HG02759 (cell line): ENCODE measurements at regions not wholly inside any gene's neighbourhood (a gene's known extent, or its start where the extent isn't known, plus 50 kb on each side); places are given as distances from the start of the nearest gene placed in this dataset.

Source experiments
- ATAC-seq: cut with Tn5 transposase; IDR thresholded peaks from one replicate; pipeline ENCODE4 v1.9.1; 2021; ENCODE audit warnings: mild to moderate bottlenecking, moderate library complexity; ENCODE audit not compliant: unreplicated experiment

DNA sequence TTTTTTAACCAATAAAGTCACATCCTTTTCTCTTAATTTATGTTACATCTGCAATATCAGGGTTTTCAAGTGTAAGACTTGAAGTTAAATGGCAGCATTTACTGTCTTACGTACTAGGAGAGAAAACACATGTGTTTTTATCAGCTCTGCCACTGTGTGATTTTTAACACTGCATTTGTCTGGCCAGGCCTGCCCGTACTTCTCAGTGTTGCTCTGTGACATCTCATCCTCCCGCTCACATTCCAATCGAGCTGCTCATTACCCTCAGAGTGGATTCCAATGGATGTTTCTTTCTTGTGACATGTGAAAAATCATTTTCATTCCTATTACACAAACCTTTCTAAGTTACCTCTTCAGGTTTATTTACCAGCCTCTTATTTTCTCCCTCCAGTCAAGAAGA, 420.3 kb downstream of the FAT4 start:
- no peak for ATAC-seq

DNA sequence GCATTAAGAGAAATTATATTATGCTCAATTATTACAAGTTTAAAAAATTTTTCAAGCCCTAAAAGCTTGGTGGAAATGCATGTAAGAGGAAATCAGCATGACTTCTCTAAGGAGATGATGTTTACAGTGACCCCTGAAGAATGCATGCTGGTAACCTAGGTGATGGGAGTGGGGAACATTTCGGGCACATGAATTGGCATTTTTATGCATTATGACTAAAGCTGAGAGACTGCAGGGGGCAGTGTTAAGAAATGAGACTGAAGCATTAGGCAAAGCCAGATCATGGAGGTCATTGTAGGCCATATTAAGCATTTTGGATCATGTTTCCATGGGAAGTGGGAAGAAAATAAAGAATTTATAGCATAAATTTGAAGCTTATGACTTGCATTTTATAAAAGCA, 421.3 kb downstream of the FAT4 start:
- ATAC-seq: no peak

DNA sequence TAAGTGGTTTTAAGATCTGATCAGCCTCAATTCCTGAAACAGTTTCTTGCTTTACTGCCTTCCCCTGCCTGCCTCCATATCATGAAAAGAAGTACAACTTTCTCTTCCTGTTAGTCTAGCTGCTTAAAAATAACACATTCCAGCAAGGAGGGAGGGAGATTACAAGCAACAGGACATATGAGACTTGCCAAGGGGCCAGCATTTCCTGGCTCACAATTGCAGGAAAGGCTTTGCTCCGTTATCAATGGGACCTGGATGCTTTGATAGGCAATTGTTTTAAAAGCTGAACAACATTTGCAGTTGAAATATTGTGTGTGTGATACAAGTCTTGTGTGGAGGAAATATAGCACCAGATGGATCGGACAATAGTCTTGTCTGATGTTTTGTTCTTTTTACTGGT, 425.0 kb downstream of the FAT4 start:
- no peak for ATAC-seq

DNA sequence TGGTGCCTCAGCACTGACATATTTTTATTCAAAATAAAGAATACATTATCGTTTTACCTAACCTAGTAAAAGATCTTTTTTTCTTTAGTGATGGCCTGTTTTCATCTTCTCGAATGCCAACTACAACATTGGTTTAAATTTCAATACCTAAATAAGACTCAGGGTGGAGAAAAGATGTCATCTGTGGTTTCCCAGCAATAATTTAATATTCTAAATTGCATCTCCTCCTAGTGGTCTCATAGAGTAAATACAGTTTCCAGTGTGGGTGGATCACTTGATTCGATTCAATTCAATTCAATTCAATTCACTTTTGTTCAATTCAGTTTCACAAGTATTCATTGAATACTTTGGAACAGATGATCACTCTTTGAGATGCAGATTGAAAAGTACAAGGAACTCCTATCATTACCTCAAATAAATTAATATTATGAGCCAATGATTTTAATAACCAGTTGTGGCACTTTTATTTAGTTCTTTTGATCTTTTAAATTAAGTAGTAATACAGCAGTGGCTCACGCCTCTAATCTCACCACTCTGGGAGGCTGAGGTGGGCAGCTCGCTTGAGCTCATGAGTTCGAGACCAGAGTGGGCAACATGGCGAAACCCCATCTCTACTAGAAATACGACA, 427.2 kb downstream of the FAT4 start:
- no peak for ATAC-seq

DNA sequence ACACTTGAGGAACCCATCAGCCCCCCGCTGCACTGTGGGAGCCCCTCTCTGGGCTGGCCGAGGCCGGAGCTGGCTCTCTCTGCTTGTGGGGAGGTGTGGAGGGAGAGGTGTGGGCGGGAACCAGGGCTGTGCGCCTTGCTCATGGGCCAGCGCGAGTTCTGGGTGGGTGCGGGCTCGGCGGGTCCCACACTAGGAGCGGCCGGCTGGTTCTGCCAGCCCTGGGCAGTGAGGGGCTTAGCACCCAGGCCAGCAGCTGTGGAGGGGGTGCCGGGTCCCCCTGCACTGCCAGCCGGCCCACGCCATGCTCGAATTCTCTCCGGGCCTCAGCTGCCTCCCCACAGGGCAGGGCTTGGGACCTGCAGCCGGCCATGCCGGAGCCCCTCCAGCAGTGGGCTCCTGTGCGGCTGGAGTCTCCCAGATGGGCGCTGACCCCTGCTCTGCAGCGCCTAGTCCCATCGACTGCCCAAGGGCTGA, 430.2 kb downstream of the FAT4 start:
- no peak for ATAC-seq

DNA sequence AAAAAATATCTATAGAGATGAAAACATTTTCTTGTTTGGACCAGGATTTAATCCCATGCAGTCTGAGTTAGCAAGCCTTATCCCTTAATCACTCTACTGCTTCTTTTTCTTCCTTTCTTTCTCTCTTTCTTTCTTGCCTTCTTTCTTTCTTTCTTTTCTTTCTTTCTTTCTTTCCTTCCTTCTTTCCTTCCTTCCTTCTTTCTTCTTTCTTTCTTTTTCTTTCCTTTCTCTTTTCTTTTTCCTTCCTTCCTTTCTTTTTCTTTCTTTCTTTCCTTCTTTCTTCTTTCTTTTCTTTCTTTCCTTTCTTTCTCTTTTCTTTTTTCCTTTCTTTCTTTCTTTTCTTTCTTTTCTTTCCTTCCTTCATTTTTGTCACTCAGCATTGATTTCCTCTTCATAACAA, 434.6 kb downstream of the FAT4 start:
- no peak for ATAC-seq

DNA sequence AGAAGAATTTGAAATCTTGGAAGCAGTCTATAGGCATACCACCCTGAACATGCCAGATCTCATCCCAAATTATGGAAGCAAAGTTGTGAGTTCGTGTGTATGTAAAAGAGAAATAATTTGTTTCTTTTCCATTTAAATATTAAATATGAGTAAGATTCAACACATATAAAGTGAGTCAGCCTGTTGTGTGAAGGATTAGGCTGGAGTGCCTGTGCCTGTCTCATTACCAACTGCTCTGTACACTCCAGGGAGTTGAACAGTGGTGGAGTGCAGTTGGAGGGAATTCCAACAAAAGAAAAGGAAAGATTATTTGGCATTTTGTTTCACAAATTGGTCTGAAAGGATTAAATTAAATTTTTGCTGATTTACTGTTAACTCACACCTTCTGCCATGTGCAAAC, 435.6 kb downstream of the FAT4 start:
- no peak for ATAC-seq

DNA sequence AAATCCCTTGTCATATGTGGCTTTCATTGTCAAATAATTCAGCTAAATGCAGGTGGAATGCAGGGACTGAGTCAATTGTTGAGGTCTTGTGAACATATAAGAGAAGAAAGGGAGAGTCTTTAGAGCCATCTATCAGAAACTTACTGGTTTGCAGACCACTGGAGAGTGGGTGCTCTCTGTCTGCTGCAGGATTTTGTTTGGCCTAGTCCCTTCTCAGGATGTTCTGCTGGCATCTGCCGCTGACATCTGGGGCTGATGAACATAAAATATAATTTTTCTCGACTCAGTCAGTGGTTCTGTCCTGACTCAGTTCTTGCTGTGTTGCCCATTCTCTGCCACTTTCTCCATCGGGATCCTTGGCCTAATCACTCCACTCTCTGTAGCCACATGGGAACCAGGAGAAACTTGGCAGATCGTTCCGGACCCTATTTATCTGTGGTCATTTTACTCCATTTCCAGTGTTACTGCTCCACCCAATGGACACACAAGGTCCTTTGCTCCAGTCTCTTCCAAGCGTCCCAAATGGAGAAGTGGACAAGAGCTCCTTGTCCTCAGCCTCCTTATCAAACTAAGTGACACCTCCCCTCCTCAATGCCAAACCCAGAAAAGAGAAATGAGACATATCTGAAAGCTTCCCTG, 436.2 kb downstream of the FAT4 start:
- ATAC-seq: no peak

DNA sequence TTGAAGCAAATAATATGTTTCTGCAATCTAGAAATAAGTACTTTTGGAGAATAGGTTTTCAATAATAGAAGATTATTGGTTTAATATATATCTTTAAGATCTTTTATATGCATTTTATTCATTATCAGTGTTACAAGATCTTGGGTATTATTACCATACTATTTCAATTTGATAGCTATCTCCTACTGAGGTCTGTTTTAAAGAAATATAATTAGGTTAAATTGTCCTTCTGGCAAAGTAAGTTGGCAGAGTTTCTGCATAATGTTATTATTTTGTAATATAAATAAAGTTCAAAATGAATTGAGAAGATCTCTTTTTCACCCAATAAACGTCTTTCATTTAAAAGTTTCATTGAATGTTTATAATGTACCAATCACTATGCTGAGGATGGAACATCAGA, 443.7 kb downstream of the FAT4 start:
- ATAC-seq: no peak

DNA sequence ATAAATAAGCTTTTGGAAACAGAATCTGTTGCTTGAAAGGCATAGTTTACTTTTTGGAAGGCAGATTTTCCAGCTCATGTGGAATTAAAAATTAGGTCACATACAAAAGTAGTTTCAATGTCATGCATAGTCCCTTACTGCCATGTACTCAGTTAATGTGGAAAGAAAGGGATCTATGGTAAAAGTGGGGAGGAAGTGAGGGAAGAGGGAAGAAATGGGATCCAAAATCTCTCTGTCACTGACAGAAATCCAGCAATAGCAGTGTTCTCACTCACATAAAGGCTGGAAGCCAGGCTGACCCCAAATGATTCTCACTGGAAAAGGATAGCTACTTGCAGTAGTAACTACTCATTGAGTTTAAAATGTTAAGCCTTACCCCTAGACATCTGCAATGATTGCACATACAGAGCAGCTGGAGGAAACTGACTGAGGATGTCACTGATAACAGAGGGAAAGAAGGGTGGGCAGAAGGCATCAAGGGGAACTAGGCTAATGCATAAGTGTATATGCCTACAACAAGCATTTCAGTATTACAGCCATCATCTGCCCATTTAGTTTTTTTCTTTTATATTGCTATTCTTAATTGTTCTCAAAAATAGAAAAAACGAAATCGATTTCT, 445.6 kb downstream of the FAT4 start:
- ATAC-seq: no peak

DNA sequence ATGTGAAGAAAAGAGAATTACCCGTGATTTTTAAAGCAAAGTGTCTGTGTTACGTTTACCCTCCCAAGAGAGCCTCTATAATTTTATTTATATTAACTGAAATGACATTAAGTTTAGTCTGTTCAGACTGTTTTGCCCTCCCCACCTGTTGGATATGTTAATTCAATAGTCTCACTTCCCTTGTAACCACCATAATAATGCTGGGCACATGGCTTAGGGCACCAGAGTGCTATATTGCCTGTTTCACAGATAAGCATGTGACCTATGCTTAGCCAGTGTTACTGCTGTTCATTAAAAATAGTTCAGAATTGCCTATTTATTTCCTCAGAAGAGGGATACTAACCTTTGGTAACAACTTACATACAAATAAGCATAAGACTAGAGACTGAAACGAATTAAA, 446.2 kb downstream of the FAT4 start:
- ATAC-seq: no peak

DNA sequence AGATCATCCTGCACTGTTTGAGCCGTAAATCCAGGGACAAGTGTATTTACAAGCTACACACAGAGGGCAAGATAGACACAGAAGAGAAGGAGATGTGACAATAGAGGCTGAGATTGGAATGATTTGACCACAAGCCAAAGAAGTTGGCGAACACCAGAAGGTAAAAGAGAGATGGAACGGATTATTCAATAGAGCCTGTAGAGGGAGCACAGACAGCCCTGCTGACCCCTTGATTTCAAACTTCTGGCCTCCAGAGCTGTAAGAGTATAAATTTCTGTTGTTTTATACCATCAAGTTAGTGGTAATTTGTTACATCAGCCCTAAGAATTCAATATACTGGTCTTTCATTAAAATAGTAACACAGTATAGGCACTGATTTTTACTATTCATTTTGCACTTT, 447.8 kb downstream of the FAT4 start:
- no peak for ATAC-seq

DNA sequence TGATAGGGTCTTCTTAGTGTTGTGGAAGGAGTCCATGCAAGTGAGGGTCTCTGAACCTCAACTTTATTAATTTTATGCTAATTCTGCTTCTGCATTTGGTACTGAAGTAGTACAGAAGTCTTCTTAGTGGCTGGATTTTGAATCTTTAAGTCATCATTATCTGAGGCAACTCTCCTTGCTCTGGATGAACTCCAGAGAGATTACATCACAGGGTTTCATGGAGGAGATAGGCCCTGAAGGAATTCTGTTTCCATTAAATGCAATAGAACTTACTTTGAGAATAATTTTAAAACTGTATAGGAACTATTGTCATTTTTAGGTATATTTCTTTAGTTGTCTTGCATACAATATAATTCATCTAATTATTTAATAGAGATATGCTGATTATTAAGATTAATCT, 451.2 kb downstream of the FAT4 start:
- no peak for ATAC-seq

DNA sequence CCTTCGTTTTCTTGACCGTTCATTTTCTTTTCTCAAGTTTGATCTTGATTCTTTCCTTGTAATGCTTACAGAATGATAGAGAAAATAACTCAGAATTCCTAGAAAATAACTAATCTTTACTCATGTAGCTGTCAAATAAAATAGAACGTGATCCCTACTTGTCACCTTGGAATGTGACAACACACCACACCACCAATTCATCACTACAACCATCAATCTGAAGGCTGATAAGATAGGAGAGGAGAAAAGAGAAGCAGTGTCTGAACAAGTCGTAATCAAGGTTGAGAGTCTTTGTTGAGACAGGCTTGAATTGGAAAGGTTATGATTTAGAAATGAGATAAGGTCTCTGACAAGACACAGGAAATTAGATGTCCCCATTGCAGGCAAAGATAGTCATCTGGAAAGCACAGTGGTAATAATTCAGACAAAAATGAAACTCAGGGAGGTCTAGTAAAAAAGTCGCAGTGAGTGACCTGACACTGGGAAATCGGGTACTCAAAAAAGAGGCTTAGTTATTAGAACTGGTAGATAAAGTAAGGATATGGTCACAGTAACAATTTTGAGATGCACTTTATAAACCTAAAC, 456.2 kb downstream of the FAT4 start:
- no peak for ATAC-seq

DNA sequence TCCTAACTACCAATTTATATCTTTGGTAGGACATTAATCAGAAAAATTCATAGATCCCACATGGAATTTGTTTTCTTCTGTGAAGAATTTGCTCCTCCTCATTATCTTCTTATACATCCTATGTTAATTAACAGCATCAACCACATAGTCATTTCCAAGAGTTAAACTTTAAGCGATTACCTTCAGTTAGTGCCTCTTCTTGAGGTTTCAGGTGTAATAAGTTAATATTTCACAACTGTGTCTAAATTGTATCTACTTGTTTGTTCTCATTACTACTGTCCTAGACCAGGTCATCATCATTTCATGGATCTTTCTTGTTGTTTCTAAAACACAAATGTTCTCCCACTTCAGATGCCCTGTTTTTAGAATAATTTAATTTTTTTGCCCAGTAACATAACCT, 457.9 kb downstream of the FAT4 start:
- ATAC-seq: no peak

DNA sequence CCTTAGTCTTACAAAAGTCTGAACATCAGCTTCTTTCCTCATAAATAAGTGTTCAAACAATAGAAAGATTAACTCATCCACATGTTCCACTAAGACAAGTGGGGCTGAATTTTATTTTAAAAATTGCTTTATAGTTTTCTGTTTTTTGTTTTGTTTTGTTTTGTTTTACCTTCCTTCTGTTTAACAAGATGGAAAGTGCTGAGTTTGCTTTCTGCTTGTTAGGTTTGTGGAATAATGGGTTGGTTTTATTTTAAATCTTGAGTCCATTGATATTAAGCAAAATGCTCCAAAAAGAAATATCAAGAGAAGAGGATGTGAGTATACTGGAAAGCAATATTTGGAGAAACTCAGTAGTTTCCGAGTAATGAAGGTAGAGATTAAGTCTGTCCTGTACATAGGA, 458.7 kb downstream of the FAT4 start:
- no peak for ATAC-seq

DNA sequence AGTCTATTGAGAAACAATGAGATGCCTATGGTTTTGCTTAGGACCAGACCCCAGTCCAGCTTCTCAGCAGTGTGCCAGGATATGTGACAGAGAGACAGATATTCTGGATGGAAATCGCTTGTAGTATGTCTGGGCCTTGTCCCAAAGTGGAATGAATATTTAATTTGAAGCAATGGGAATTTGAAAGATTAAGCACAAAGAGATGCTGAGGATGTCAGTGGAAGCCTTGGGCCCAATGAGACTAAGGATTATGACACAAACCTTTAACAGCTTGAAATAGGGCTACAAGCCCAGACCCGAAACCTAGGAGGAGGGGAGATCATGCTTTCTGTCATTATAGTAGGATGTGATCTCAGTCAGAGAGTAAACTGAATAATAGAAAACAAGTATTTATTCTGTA, 459.2 kb downstream of the FAT4 start:
- no peak for ATAC-seq

DNA sequence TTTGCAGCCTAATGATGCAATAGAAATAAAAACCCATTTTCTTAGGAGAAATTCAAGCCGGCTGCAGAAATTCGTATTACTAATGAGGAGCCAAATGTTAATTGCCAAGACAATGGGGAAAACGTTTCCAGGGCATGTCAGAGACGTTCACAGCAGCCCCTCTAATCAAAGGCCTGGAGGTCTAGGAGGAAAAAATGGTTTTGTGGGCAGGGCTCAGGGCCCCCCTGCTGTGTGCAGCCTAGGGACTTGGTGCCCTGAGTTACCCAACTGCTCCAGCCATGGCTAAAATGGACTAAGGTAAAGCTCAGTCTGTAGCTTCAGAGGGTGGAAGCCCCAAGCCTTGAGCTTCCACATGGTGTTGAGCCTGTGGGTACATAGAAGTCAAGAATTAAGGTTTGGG, 461.4 kb downstream of the FAT4 start:
- ATAC-seq: no peak

DNA sequence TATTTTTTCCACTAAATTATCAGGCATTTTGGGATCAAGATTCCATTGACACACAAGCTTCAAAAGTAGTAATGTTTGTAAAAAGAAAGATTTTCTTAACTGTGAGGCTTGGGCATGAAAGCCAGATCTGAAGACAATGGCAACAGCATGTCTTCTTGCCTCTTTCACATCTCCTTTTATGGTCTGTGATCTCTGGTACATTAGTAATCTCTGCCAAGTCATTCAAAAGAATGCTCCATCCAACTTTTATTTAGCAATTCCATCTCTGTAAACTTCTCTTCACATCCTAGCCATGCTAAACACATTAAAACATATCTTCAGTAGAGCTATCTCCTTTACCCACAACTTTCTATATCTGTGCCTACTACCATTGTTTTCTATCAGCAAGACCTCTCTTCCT, 465.4 kb downstream of the FAT4 start:
- no peak for ATAC-seq

DNA sequence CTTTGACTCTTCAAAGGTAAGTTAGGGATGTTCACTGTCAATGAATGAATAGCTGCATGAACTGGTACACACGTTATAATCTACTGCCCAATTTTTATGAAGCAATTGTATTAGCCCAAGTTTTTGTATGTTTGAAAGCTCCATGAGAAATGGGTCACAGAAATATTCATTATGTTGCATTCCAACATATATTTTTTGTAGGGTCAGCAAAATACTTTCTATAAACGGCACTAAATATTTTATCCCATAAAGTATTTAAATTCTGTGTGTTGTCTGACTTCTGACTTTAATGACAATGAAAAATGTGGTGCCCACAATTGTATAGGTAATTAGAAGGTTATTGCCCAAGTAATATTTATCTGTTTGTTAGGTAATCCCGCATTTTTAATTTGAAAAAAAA, 466.0 kb downstream of the FAT4 start:
- no peak for ATAC-seq

DNA sequence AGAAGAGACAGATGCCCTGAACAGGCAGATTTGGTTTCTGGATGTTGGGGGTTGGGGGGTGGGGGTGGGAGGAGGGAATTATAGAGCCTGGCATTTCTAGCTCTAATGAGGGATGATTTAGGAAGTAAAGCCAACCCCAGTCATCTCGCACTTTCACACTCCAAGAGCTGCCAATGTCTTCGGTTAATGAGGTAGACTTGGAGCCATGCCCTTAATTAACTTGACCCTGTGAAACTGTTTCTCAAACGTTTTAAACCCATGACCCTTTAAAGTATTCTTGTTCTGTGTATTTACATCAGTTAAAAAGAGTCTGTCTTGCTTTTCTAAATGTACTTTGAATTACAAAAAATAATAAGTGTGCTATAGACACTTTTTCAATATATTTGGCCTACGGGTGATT, 466.9 kb downstream of the FAT4 start:
- no peak for ATAC-seq

DNA sequence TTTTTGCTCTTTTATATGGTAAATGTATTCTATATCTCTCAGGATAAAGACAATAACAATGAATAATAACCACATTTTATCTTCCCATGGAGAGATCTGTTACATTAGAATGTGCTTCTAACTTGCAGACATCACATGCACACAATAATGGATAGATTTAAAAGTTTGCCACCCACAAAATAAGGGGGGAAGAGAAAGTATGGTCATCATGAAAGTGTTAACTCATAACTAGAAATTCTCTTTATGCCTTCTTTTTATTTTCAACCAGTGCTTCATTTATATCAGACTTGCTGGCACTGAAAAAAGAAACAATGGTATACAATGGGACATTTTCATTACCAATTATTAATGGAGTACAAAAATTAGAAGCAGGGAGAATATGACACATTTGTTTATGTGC, 470.0 kb downstream of the FAT4 start:
- no peak for ATAC-seq
